GM12878 (cell line): ENCODE measurements at regions not wholly inside any gene's neighbourhood (a gene's known extent, or its start where the extent isn't known, plus 50 kb on each side); places are given as distances from the start of the nearest gene placed in this dataset.
"Not testable (repeated sequence)": the region's sequence is repeated elsewhere in the genome, so short reads cannot be mapped to it uniquely, and the experiment has no call there.

ENCODE experiments used
- CBFB ChIP-seq: IDR thresholded peaks from 2 replicates; pipeline ENCODE4 v1.6.1; 2016; ENCODE audit warnings: antibody characterized with exemption, low read depth
- CREB1 ChIP-seq: IDR thresholded peaks from 2 replicates; pipeline ENCODE4 v1.6.1; 2012; ENCODE audit warnings: low read depth, mild to moderate bottlenecking, inconsistent platforms
- EGR1 ChIP-seq, 2 experiments: IDR thresholded peaks; 1 replicate in 1 of 2; 2 replicates in 1 of 2; pipeline ENCODE4 v1.6.1; 2011 to 2012; ENCODE audit warnings: low read depth in 2 of 2, low read length in 2 of 2, borderline replicate concordance in 1 of 2, mild to moderate bottlenecking in 1 of 2, moderate library complexity in 1 of 2
- EP300 ChIP-seq, 2 experiments: fragments of 150-350 bp in 1 of 2; IDR thresholded peaks; 2 replicates each; pipeline ENCODE4 v1.6.1; 2011 to 2012; ENCODE audit warnings: low read depth in 2 of 2, low read length in 2 of 2, borderline replicate concordance in 1 of 2, improper control_type of control experiment in 1 of 2, inconsistent platforms in 1 of 2; ENCODE audit not compliant: control insufficient read depth in 1 of 2
- MTA2 ChIP-seq: fragments of 450-650 bp; IDR thresholded peaks from 2 replicates; pipeline ENCODE4 v1.6.1; 2016; ENCODE audit warnings: low read depth, mild to moderate bottlenecking, moderate library complexity
- MTA3 ChIP-seq: IDR thresholded peaks from 2 replicates; pipeline ENCODE4 v1.6.1; 2012; ENCODE audit warnings: low read length, inconsistent platforms, borderline replicate concordance
- YBX1 ChIP-seq: fragments of 450-650 bp; IDR thresholded peaks from 2 replicates; pipeline ENCODE4 v1.6.1; 2016; ENCODE audit warnings: antibody characterized with exemption
- ZBTB33 ChIP-seq: fragments of 450-650 bp; IDR thresholded peaks from 2 replicates; pipeline ENCODE4 v1.6.1; 2017; ENCODE audit warnings: mild to moderate bottlenecking
- ZNF274 ChIP-seq: IDR thresholded peaks from one replicate; pipeline ENCODE4 v1.8.0; 2011; ENCODE audit not compliant: insufficient read length, insufficient read depth

- TF ChIP-seq CREB1; EP300 (IDR thresholded peaks at IDR 0.05; ENCODE audit: borderline replicate concordance in 1 of 2, control insufficient read depth in 1 of 2, low read depth in 2 of 2, low read length in 2 of 2); YBX1; ZBTB33; MTA3; CBFB; EGR1 (IDR thresholded peaks at IDR 0.05; ENCODE audit: borderline replicate concordance in 1 of 2, low read depth in 2 of 2, low read length in 2 of 2); ZNF274; MTA2: not testable (repeated sequence)
Observed at GRCh38 chr22:26951139-26951538, 293.8 kb downstream of the MIAT start.
